Lower lobe of right lung (tissue), 2 donors: ENCODE measurements at regions not wholly inside any gene's neighbourhood (a gene's known extent, or its start where the extent isn't known, plus 50 kb on each side); places are given as distances from the start of the nearest gene placed in this dataset.

Source experiments
- ATAC-seq, 2 donors: fragments of 200-7000 bp; cut with Tn5 transposase; one replicate each; pipeline ENCODE4 v1.9.1; 2020 to 2022; ENCODE audit warnings: mild to moderate bottlenecking in 2 of 2, moderate library complexity in 2 of 2
- DNase-seq: peaks from one replicate; pipeline ENCODE4 v3.0.0-alpha.2; 2020
- H3K27ac ChIP-seq: fragments of 200-600 bp; one replicate; pipeline ENCODE4 v1.8.0; 2022
- H3K27me3 ChIP-seq: fragments of 200-600 bp; one replicate; pipeline ENCODE4 v1.8.0; 2022; ENCODE audit warnings: low read depth
- H3K36me3 ChIP-seq: fragments of 200-600 bp; one replicate; pipeline ENCODE4 v1.8.0; 2022; ENCODE audit warnings: mild to moderate bottlenecking
- H3K4me1 ChIP-seq: fragments of 200-600 bp; one replicate; pipeline ENCODE4 v1.8.0; 2022
- H3K4me3 ChIP-seq: fragments of 200-600 bp; one replicate; pipeline ENCODE4 v1.8.0; 2022; ENCODE audit warnings: mild to moderate bottlenecking
- H3K9me3 ChIP-seq: fragments of 200-600 bp; one replicate; pipeline ENCODE4 v1.8.0; 2022
- intact Hi-C: fragments of 100-400 bp; cut with DNase I; formaldehyde crosslinking; loops from one replicate; pipeline ENCODE4 v1.11.0; 2022
- TF ChIP-seq, protein P1 (sequence below): fragments of 200-600 bp; IDR thresholded peaks from one replicate; pipeline ENCODE4 v1.8.0; 2022; ENCODE audit warnings: antibody characterized with exemption, mild to moderate bottlenecking
- donor health status: DM: no; HTN: yes; CAD: no; lungs with severe emphysema.

DNA sequence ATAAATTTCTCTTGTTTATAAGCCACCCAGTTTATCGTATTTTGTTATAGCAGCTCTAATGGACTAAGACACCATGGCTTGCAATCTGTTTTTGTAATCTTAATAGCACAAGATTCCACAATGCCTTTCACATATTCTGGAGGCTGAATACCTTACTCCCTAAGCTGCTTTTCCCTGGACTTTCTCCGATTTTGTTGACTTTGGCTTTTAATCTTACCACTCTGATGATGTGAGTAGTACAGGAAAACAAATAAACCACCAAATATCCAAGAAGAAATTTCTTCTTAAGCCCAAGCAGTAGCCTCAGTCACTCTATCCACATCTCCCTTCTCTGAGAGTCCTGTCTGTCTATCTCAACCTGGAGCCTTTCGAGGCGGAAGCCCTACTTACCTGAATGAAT, 838.6 kb downstream of the LTN1 start:
- no peaks in the 10 kb centered on the region for H3K27me3 ChIP-seq
- no peak overlapping the region for H3K27ac ChIP-seq
- no peaks in the 10 kb centered on the region for H3K4me1 ChIP-seq
- ATAC-seq (no peak), DNase-seq (no peak)
- H3K9me3 ChIP-seq = no peaks in the 10 kb centered on the region
- TF ChIP-seq, protein P1, sequence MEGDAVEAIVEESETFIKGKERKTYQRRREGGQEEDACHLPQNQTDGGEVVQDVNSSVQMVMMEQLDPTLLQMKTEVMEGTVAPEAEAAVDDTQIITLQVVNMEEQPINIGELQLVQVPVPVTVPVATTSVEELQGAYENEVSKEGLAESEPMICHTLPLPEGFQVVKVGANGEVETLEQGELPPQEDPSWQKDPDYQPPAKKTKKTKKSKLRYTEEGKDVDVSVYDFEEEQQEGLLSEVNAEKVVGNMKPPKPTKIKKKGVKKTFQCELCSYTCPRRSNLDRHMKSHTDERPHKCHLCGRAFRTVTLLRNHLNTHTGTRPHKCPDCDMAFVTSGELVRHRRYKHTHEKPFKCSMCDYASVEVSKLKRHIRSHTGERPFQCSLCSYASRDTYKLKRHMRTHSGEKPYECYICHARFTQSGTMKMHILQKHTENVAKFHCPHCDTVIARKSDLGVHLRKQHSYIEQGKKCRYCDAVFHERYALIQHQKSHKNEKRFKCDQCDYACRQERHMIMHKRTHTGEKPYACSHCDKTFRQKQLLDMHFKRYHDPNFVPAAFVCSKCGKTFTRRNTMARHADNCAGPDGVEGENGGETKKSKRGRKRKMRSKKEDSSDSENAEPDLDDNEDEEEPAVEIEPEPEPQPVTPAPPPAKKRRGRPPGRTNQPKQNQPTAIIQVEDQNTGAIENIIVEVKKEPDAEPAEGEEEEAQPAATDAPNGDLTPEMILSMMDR = no peak
- no peak overlapping the region for H3K4me3 ChIP-seq
- intact Hi-C loops = no loop called here
- no peaks in the 10 kb centered on the region for H3K36me3 ChIP-seq

DNA sequence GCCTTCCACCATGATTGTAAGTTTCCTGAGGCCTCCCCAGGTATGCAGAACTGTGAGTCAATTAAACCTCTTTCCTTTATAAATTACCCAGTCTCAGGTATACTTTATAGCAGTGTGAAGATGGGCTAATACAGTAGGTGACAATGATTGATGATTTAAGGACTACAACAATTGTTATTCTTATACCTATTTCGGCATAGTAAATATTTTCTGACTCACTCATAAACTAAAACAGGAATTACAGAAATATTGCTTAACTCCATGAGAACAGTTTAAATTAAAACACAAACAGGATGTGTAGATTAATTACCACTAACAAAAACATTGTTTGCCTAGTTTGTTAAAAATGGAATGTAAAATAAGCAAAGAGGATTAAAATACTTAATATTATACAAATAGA, 839.9 kb downstream of the LTN1 start:
- no peaks in the 10 kb centered on the region for H3K27me3 ChIP-seq
- no peak for ATAC-seq
- TF ChIP-seq, protein P1 = no peak

DNA sequence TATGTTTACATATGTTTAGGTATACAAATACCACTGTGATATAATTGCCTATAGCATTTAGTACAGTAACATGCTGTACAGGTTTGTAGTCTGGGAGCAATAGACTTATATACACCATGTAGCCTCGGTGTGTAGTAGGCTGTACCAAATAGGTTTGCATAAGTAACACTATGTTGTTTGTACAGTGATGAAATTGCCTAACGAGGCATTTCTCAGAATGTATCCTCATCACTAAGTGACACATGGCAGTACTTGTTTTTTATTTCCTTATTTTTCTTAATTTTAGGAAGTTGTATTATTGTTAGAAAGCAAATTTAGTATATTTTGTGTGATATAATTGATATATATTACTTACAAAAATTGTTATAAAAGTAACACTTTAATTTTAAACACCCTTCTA, 840.9 kb downstream of the LTN1 start:
- Histone ChIP-seq H3K27ac (no peak overlapping the region), H3K9me3 (no peaks in the 10 kb centered on the region), H3K36me3 (no peaks in the 10 kb centered on the region), H3K4me3 (no peak overlapping the region), H3K27me3 (no peaks in the 10 kb centered on the region), H3K4me1 (no peaks in the 10 kb centered on the region)
- ATAC-seq (no peak), DNase-seq (no peak)
- TF ChIP-seq, protein P1 = no peak
- intact Hi-C loops = no loop called here

More for the DNA sequence above, 839.9 kb downstream of the LTN1 start:
- intact Hi-C loops = no loop called here
- H3K4me3 ChIP-seq = no peak overlapping the region
- H3K27ac ChIP-seq = no peak overlapping the region
- no peaks in the 10 kb centered on the region for H3K9me3 ChIP-seq
- H3K36me3 ChIP-seq = no peaks in the 10 kb centered on the region
- no peaks in the 10 kb centered on the region for H3K4me1 ChIP-seq
- no peak for DNase-seq

DNA sequence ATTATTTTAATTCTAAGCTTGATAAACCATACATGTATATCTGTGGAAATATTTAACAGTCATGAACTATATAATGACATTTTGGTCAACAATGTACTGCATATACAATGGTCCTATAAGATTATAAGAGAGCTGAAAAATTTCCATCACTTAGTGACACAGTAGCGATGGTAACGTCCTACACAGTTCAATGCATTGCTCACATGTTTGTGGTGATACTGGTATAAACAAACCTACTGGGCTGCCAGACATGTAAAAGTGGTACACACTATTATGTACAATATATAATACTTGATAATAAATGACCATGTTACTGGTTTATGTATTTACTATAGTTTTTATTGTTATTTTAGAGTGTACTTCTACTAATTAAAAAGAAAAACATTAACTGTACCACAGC, 841.9 kb downstream of the LTN1 start:
- intact Hi-C loops = no loop called here
- TF ChIP-seq, protein P1 = no peak
- Histone ChIP-seq H3K4me3 (no peak overlapping the region), H3K4me1 (no peaks in the 10 kb centered on the region), H3K9me3 (no peaks in the 10 kb centered on the region), H3K36me3 (no peaks in the 10 kb centered on the region), H3K27ac (no peak overlapping the region), H3K27me3 (no peaks in the 10 kb centered on the region)
- ATAC-seq (no peak), DNase-seq (no peak)

DNA sequence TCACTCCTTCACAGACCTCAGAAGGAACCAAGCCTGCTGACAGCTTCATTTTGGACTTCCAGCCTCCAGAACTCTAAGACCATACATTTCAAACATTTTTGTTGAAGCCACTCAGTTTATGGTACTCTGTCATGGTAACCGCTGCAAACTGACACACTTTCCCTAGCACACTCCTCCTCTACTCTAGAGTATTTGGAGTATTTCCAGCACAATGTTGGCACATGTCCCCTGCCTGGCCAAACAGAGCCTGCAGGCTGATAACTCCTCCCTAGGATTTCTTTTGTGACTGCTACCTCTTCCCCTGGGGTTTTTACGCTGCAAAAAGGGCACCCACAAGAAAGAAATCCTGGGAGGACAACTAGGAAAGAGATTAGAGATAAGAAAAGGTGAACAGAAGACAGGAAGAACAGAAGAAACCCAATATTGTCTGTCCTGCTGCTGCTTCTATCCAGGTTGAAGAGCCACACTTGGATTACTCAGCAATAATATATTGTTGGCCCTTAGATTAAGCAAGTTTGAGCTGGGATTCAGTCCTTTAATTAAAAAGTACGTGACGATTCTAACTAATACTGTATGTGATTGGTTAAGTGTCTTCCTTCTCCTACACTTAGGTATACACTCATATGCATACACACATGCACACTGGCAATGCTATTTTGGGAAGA, 844.1 kb downstream of the LTN1 start:
- no peak overlapping the region for H3K4me3 ChIP-seq
- TF ChIP-seq, protein P1 = no peak
- no peaks in the 10 kb centered on the region for H3K27me3 ChIP-seq
- intact Hi-C loops = no loop called here
- no peaks in the 10 kb centered on the region for H3K4me1 ChIP-seq
- no peak overlapping the region for H3K27ac ChIP-seq
- ATAC-seq (peak; percentile 50 to 65), DNase-seq (no peak)
- H3K9me3 ChIP-seq = no peaks in the 10 kb centered on the region
- H3K36me3 ChIP-seq = no peaks in the 10 kb centered on the region
